ENCODE measurements at regions not wholly inside any gene's neighbourhood (a gene's known extent, or its start where the extent isn't known, plus 50 kb on each side); places are given as distances from the start of the nearest gene placed in this dataset.

GRCh38 chr2:136215449-136215848 lies 97.5 kb upstream of the CXCR4 start:
- TF ChIP-seq, protein P1, sequence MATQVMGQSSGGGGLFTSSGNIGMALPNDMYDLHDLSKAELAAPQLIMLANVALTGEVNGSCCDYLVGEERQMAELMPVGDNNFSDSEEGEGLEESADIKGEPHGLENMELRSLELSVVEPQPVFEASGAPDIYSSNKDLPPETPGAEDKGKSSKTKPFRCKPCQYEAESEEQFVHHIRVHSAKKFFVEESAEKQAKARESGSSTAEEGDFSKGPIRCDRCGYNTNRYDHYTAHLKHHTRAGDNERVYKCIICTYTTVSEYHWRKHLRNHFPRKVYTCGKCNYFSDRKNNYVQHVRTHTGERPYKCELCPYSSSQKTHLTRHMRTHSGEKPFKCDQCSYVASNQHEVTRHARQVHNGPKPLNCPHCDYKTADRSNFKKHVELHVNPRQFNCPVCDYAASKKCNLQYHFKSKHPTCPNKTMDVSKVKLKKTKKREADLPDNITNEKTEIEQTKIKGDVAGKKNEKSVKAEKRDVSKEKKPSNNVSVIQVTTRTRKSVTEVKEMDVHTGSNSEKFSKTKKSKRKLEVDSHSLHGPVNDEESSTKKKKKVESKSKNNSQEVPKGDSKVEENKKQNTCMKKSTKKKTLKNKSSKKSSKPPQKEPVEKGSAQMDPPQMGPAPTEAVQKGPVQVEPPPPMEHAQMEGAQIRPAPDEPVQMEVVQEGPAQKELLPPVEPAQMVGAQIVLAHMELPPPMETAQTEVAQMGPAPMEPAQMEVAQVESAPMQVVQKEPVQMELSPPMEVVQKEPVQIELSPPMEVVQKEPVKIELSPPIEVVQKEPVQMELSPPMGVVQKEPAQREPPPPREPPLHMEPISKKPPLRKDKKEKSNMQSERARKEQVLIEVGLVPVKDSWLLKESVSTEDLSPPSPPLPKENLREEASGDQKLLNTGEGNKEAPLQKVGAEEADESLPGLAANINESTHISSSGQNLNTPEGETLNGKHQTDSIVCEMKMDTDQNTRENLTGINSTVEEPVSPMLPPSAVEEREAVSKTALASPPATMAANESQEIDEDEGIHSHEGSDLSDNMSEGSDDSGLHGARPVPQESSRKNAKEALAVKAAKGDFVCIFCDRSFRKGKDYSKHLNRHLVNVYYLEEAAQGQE (IDR thresholded peaks at IDR 0.05; ENCODE audit: insufficient read depth in 1 of 2, low read depth in 2 of 2, low read length in 2 of 2) = no peak
- TF ChIP-seq POLR2AphosphoS5 (IDR thresholded peaks at IDR 0.05; ENCODE audit: low read depth, low read length) = no peak
- TF ChIP-seq TAF1 (IDR thresholded peaks at IDR 0.05; ENCODE audit: borderline replicate concordance, insufficient read depth, low read length) = no peak
- no peak for TF ChIP-seq SIN3A (IDR thresholded peaks at IDR 0.05; ENCODE audit: borderline replicate concordance, insufficient read depth, low read length)
- TF ChIP-seq FOXP2 (optimal IDR thresholded peaks at IDR 0.05; ENCODE audit: borderline replicate concordance, extremely low read depth, extremely low read length, insufficient read depth) = no peak
